IPS-NIHi11 (cell line): ENCODE measurements at regions not wholly inside any gene's neighbourhood (a gene's known extent, or its start where the extent isn't known, plus 50 kb on each side); places are given as distances from the start of the nearest gene placed in this dataset.
"Not testable (repeated sequence)": the region's sequence is repeated elsewhere in the genome, so short reads cannot be mapped to it uniquely, and the experiment has no call there.

ENCODE experiments used
- DNase-seq: peaks from one replicate; pipeline ENCODE4 v3.0.0; 2012; ENCODE audit warnings: mixed read lengths, low spot score

GRCh38 chr3:110327870-110328269 is 743.7 kb upstream of the NECTIN3 start:
- no peak for DNase-seq

- DNase-seq = not testable (repeated sequence)
Observed at GRCh38 chr3:110331562-110331961, 740.1 kb upstream of the NECTIN3 start.

DNA sequence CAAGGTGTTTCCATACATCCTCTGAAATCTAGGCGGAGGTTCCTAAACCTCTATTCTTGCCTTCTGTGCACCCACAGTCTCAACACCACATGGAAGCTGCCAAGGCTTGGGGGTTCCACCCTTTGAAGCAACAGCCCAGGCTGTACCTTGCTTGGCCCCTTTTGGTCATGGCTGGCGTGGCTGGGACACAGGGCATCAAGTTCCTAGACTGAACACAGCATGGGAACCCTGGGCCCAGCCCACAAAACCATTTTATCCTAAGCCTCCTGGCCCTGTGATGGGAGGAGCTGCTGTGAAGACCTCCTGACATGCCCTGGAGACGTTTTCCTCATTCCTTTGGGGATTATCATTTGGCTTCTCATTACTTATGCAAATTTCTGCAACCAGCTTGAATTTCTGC is 739.0 kb upstream of the NECTIN3 start:
- no peak for DNase-seq

- DNase-seq = no peak
Observed at GRCh38 chr3:110341047-110341446, 730.6 kb upstream of the NECTIN3 start.

DNA sequence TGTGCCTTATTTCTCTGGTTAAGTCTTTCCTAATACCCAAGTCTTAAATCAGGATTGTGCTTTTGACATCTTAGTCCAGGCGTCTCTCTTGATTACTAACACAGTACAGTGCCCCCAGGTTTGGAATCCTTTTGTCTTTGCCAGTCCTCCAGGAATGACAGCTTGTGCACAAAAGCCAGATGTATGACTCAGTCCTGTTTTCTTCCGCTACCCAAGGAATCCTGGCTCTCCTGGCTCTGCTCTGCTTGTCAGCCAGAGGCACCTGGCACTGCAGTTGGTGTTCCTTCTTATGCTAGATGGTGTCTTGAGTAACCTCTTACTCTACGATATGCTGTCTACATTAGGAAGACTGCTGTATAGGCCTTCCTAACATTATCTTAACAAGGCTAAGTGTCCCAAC is 728.2 kb upstream of the NECTIN3 start:
- no peak for DNase-seq

DNA sequence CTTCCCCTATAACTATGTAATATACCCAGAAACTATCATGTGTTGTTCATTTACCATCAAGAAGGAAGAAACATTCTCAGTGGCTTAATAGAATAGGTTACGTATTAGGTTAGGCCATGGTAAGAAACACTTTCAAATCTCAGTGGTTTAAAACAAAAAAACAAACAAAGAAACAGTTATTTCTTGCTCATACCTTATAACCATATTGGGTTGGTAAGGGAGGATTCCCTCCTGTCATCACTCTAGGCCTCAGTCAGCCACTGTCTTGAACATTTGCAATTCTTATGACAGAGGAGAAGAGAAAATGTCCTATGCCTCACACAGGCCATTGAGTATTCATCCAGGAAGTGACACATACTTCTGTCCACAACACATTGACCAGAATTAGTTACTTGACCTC is 727.7 kb upstream of the NECTIN3 start:
- DNase-seq = no peak

DNA sequence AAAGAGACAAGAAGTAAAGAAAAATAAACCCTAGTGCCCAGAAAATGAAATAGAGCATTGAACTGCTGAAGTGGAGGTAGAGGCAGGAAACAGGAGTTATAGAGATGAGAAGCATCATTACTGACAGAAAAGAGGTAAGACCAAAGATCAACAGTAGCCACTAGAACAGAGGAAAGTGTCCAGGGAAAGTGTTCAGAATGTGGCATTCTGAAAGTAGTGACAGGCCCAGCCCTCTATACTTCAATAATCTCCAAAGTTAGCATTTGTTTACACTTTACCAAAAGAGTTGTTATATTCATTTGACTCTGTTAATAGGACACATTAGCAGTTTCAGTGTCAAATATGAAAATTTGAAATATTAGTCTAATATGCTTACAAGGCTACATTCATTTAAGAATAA is 727.1 kb upstream of the NECTIN3 start:
- no peak for DNase-seq

- DNase-seq = no peak
Observed at GRCh38 chr3:110344897-110345767, 726.5 kb upstream of the NECTIN3 start.

DNA sequence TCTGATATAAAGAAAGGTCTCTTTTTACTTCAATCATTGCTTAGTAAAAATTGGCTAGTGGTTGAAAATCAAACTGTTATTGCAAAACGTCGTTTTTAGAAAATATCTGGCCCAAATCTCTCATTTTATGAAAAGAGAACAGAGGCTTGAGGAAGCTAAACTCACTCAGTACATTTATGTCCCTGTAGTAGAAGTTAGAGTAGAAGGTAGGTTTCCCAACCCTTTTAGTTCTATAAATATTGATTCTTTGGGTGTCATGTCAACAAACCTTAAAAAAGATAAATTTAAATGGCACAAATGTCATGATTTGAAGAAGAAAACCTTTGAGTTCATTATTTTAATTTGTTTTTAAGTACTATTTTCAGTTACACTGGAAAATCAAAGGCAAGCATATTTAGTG is 722.3 kb upstream of the NECTIN3 start:
- no peak for DNase-seq

DNA sequence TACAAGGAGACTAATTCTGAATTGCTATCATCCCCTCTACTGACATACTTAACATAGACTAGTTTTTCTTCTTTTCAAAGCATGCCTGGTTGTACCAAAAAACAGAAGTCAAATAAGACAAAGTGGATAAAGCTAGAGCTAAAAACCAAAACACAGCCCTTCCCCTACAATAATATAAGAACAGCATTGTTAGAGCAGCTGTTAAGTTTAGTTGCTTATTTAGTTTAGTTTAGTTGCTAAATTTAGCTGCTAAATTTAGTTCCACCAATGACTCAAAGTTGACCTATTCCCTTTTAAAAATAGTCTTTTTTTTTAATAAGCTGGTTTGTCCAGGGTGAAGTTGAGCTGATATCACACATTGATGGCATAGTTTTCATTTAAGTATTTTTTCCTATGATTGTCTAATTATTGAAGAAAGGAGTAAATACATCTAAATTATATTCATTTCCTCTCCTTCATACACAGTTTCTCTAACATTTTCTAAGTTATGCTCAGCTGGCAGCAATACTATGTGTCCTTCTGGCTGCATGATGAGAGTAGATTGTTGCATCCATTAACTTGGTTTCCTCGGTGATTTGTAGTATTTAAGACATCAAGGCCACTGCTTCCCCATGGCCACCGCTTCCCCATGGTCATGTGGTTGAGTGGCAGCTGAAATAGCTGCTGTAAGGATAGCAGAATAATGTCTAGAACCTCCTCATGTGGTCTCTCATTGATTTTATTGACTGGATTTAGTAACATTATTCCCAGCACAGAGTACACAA is 718.6 kb upstream of the NECTIN3 start:
- no peak for DNase-seq

DNA sequence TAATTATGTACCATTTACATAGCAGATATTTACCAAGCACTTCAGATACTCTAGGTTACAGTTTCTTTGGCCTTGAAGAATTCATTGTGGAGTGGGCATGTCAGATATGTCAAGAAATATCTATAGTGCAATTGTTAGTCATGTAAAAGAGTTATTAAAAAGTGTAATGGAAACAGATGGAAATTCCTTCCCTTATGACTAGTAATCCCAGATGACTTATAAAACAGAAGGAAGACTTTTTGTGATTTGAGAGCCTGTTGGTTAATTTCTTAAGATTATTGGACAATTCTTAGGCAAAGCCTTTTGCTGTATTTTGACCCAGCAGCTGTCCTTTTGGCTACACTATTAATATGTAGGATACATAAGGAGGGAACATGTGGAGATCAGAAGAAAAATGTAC is 708.9 kb upstream of the NECTIN3 start:
- no peak for DNase-seq

- DNase-seq = not testable (repeated sequence)
Observed at GRCh38 chr3:110367289-110367688, 704.3 kb upstream of the NECTIN3 start.

DNA sequence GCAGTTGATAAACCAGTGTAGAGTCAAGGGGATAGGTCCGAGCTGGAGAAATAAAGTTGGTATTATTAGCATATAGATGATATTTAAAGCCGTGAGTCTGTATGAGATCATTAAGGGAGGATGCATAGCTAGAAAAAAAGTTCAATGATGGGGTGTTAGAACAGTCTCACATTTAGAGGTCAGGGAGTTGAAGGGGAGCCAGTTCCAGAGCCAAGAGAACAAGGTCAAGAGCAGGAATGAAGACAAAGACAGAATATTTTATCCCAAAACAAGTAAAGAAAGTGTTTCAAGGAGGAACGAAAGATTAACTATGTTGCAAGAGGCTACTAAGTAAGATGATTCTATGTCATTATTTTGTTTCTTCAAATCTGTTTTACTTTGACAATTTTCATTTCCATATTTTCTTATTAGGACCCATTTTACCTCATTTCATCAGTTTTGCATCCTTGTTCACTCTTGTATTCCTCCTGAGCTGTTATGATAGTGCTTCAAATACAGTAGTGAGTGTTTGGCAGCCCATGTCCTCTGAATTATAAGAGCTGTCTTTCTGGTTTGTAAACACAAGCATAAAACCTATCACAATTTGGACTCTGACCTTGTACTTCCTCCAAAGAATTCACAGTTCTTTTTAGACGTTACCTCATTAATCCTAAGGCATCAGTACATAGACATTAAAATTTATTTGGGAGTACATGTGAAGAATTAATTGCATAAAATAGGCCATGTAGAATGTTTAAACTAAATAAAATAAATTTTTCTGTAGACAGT is 695.7 kb upstream of the NECTIN3 start:
- no peak for DNase-seq

- DNase-seq = no peak
Observed at GRCh38 chr3:110378481-110378880, 693.1 kb upstream of the NECTIN3 start.

GRCh38 chr3:110381992-110382391 is 689.6 kb upstream of the NECTIN3 start:
- DNase-seq = no peak

DNA sequence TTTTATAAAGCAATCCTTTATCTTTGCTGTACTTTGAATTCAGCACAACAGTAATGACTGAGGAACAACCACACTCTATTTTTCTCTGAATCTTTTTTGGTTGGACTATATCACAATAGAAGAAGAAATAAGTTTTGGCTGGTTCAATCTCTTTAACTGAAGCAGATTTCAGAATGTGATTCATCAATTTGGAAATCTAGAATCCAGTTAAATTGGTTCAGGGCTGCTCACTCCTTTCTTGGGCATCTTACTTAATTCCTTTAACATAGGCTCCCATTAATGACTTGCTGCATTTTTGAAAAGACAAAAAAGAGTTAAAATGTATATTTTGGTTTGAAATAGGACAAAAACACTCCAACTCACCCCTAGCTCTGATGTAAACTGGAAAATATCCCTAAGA is 688.3 kb upstream of the NECTIN3 start:
- DNase-seq = no peak

- no peak for DNase-seq
Observed at GRCh38 chr3:110384601-110385000, 687.0 kb upstream of the NECTIN3 start.

DNA sequence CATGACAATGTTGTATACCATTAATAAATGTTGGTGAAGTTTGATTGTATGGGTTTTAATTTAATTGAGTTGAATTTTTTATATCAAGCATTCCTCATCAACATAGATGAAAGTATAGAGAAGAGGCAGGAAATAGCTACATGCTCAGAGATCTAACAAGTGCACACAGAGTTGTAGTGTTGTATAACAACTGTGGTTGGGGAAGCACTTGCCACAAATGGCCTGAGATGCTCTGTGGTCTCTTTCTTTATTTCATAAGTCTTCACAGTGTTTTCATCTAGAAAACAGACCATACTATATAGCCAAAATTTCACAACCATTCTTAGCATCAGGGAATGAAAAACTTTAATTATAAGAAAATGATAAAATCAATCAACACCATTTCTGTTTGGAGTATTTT is 682.6 kb upstream of the NECTIN3 start:
- no peak for DNase-seq

- DNase-seq = no peak
Observed at GRCh38 chr3:110390372-110390771, 681.2 kb upstream of the NECTIN3 start.

- DNase-seq = no peak
Observed at GRCh38 chr3:110391042-110391441, 680.6 kb upstream of the NECTIN3 start.

GRCh38 chr3:110391640-110392395 is 679.8 kb upstream of the NECTIN3 start:
- no peak for DNase-seq

DNA sequence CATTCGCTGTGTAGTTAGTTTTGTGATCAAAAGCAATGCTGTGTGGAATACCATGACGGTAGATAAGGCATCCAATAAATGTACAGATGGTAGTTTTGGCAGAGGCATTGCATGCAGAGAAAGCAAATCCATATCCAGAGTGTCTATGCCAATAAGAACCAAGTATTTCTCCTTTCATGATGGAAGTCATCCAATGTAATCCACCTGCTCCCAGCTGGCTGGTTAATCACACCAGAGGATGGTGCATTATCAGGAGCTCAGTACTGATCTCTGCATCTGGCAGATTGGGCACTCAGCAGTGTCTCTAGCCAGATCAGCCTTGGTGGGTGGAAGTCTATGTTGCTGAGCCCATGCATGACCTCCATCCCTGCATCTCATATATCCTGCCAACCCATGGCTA is 677.7 kb upstream of the NECTIN3 start:
- no peak for DNase-seq
